GM23338 (cell line): ENCODE measurements at regions not wholly inside any gene's neighbourhood (a gene's known extent, or its start where the extent isn't known, plus 50 kb on each side); places are given as distances from the start of the nearest gene placed in this dataset.

Experiments
- CREB1 ChIP-seq: fragments of 250-450 bp; sonication (Bioruptor Pico); IDR thresholded peaks from 2 replicates; pipeline ENCODE4 v1.5.0; 2020; ENCODE audit warnings: low read depth, mild to moderate bottlenecking, moderate library complexity
- CTCF ChIP-seq, 2 experiments: fragments of 200-600 bp in 1 of 2; sonication (generic) in 1 of 2; conservative IDR thresholded peaks; 2 replicates each; pipeline versions ENCODE4 v1.5.1 to v1.6.1; 2016 to 2017; ENCODE audit warnings: antibody characterized with exemption in 2 of 2, low read depth in 2 of 2, mild to moderate bottlenecking in 2 of 2, moderate library complexity in 1 of 2
- EZH2 ChIP-seq: fragments of 200-600 bp; sonication (generic); IDR thresholded peaks from one replicate; pipeline ENCODE4 v1.8.0; 2017; ENCODE audit warnings: antibody characterized with exemption, mild to moderate bottlenecking, low read depth; ENCODE audit not compliant: unreplicated experiment
- EZH2phosphoT487 ChIP-seq: fragments of 200-600 bp; sonication (generic); IDR thresholded peaks from one replicate; pipeline ENCODE4 v1.8.1; 2018; ENCODE audit warnings: antibody characterized with exemption; ENCODE audit not compliant: unreplicated experiment
- NANOG ChIP-seq: IDR thresholded peaks from 2 replicates; pipeline ENCODE4 v1.6.1; 2016; ENCODE audit warnings: antibody characterized with exemption, borderline replicate concordance
- POLR2AphosphoS5 ChIP-seq: IDR thresholded peaks from 2 replicates; pipeline ENCODE4 v1.6.1; 2016; ENCODE audit warnings: antibody characterized with exemption, low read depth
- REST ChIP-seq: IDR thresholded peaks from one replicate; pipeline ENCODE4 v1.6.1; 2018; ENCODE audit warnings: antibody characterized with exemption; ENCODE audit not compliant: unreplicated experiment
- STAT1 ChIP-seq: IDR thresholded peaks from one replicate; pipeline ENCODE4 v1.6.1; 2016; ENCODE audit warnings: antibody characterized with exemption; ENCODE audit not compliant: unreplicated experiment
- ZNF331 ChIP-seq: fragments of 250-450 bp; sonication (Bioruptor Pico); IDR thresholded peaks from 2 replicates; pipeline ENCODE4 v1.5.0; 2020; ENCODE audit warnings: low read depth, mild to moderate bottlenecking, moderate library complexity
- TF ChIP-seq, protein P1 (sequence below): IDR thresholded peaks from 2 replicates; pipeline ENCODE4 v1.6.1; 2016; ENCODE audit warnings: antibody characterized with exemption
- TF ChIP-seq, protein P2 (sequence below): fragments of 250-450 bp; sonication (Bioruptor Pico); IDR thresholded peaks from 2 replicates; pipeline ENCODE4 v1.5.0; 2020; ENCODE audit warnings: mild to moderate bottlenecking, moderate library complexity

DNA sequence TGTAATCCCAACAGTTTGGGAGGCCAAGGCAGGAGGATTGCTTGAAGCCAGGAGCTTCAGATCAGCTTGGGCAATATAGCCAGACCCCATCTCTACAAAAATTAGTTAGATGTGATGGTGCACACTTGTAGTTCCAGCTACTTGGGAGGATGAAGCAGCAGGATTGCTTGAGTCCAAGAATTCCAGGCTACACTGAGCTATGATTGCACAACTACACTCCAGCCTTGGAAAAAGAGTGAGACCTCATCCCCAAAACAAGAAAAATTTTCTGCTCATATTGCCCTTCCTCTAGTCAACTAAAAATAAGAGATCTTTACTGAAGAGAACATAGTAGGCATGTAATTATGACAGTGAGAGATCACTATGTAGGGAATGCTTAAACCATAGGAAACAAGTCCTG lies 60.9 kb upstream of the SPATA12 start:
- TF ChIP-seq CTCF (conservative IDR thresholded peaks at IDR 0.05; ENCODE audit: low read depth in 2 of 2) (no peak), POLR2AphosphoS5 (no peak), EZH2 (no peak), EZH2phosphoT487 (no peak), REST (no peak), ZNF331 (CRISPR knock-in tag) (no peak), CREB1 (CRISPR knock-in tag) (no peak), NANOG (no peak), STAT1 (no peak)
- TF ChIP-seq, protein P1, sequence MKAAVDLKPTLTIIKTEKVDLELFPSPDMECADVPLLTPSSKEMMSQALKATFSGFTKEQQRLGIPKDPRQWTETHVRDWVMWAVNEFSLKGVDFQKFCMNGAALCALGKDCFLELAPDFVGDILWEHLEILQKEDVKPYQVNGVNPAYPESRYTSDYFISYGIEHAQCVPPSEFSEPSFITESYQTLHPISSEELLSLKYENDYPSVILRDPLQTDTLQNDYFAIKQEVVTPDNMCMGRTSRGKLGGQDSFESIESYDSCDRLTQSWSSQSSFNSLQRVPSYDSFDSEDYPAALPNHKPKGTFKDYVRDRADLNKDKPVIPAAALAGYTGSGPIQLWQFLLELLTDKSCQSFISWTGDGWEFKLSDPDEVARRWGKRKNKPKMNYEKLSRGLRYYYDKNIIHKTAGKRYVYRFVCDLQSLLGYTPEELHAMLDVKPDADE = no peak
- TF ChIP-seq, protein P2, sequence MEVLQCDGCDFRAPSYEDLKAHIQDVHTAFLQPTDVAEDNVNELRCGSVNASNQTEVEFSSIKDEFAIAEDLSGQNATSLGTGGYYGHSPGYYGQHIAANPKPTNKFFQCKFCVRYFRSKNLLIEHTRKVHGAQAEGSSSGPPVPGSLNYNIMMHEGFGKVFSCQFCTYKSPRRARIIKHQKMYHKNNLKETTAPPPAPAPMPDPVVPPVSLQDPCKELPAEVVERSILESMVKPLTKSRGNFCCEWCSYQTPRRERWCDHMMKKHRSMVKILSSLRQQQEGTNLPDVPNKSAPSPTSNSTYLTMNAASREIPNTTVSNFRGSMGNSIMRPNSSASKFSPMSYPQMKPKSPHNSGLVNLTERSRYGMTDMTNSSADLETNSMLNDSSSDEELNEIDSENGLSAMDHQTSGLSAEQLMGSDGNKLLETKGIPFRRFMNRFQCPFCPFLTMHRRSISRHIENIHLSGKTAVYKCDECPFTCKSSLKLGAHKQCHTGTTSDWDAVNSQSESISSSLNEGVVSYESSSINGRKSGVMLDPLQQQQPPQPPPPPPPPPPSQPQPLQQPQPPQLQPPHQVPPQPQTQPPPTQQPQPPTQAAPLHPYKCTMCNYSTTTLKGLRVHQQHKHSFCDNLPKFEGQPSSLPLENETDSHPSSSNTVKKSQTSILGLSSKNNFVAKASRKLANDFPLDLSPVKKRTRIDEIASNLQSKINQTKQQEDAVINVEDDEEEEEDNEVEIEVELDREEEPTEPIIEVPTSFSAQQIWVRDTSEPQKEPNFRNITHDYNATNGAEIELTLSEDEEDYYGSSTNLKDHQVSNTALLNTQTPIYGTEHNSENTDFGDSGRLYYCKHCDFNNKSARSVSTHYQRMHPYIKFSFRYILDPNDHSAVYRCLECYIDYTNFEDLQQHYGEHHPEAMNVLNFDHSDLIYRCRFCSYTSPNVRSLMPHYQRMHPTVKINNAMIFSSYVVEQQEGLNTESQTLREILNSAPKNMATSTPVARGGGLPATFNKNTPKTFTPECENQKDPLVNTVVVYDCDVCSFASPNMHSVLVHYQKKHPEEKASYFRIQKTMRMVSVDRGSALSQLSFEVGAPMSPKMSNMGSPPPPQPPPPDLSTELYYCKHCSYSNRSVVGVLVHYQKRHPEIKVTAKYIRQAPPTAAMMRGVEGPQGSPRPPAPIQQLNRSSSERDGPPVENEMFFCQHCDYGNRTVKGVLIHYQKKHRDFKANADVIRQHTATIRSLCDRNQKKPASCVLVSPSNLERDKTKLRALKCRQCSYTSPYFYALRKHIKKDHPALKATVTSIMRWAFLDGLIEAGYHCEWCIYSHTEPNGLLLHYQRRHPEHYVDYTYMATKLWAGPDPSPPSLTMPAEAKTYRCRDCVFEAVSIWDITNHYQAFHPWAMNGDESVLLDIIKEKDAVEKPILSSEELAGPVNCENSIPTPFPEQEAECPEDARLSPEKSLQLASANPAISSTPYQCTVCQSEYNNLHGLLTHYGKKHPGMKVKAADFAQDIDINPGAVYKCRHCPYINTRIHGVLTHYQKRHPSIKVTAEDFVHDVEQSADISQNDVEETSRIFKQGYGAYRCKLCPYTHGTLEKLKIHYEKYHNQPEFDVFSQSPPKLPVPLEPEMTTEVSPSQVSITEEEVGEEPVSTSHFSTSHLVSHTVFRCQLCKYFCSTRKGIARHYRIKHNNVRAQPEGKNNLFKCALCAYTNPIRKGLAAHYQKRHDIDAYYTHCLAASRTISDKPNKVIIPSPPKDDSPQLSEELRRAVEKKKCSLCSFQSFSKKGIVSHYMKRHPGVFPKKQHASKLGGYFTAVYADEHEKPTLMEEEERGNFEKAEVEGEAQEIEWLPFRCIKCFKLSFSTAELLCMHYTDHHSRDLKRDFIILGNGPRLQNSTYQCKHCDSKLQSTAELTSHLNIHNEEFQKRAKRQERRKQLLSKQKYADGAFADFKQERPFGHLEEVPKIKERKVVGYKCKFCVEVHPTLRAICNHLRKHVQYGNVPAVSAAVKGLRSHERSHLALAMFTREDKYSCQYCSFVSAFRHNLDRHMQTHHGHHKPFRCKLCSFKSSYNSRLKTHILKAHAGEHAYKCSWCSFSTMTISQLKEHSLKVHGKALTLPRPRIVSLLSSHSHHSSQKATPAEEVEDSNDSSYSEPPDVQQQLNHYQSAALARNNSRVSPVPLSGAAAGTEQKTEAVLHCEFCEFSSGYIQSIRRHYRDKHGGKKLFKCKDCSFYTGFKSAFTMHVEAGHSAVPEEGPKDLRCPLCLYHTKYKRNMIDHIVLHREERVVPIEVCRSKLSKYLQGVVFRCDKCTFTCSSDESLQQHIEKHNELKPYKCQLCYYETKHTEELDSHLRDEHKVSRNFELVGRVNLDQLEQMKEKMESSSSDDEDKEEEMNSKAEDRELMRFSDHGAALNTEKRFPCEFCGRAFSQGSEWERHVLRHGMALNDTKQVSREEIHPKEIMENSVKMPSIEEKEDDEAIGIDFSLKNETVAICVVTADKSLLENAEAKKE (CRISPR knock-in tag) = no peak
